ENCODE measurements at regions not wholly inside any gene's neighbourhood (a gene's known extent, or its start where the extent isn't known, plus 50 kb on each side); places are given as distances from the start of the nearest gene placed in this dataset.

DNA sequence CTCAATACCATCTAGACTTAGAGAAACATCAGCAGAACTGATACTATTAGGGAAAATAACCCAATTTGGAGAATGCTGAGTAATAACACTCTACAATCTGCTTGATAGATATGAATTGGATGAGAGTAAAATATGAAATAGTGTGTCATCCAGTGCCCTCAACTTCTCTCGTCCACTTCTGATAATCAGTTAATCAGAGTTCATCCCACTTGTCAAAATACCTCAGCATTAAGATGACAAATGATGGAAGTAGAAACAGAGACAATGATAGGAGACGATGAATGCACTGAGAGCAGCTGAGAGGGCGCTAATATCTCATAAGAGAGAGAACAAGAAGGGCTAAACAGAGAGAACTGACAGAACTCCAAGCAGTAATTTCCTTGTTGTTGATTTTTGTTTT, 699.6 kb downstream of the EPHA7 start:
- TF ChIP-seq, protein P1, sequence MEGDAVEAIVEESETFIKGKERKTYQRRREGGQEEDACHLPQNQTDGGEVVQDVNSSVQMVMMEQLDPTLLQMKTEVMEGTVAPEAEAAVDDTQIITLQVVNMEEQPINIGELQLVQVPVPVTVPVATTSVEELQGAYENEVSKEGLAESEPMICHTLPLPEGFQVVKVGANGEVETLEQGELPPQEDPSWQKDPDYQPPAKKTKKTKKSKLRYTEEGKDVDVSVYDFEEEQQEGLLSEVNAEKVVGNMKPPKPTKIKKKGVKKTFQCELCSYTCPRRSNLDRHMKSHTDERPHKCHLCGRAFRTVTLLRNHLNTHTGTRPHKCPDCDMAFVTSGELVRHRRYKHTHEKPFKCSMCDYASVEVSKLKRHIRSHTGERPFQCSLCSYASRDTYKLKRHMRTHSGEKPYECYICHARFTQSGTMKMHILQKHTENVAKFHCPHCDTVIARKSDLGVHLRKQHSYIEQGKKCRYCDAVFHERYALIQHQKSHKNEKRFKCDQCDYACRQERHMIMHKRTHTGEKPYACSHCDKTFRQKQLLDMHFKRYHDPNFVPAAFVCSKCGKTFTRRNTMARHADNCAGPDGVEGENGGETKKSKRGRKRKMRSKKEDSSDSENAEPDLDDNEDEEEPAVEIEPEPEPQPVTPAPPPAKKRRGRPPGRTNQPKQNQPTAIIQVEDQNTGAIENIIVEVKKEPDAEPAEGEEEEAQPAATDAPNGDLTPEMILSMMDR (IDR thresholded peaks at IDR 0.05; ENCODE audit: borderline replicate concordance, insufficient read depth, low read depth, low read length): no peak
- H3K4me3 ChIP-seq (ENCODE audit: low read depth, low read length): no peak overlapping the region

DNA sequence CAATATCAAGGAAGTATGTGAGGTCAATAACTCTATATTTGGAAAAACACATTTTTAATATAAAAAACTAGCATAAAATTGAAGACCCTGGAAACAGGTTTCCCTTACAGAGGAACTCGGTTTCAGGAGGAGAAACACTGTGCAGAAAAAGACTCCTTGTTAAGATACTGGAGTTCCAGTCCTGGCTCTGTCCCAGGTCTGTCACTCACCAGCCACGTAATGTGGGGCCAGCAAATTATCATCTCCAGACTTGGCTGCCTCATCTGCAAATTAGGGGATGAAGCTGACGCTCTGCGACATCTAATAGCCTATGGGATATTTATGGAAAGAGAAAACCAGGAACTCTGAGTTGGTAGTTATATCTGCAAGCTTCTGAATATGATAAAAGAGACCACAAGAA, 702.7 kb downstream of the EPHA7 start:
- TF ChIP-seq, protein P1 (IDR thresholded peaks at IDR 0.05; ENCODE audit: borderline replicate concordance, insufficient read depth, low read depth, low read length): no peak

GRCh38 chr6:92715991-92716390, 703.4 kb downstream of the EPHA7 start:
- no peak overlapping the region for H3K4me3 ChIP-seq (ENCODE audit: low read depth, low read length)
- TF ChIP-seq, protein P1 (IDR thresholded peaks at IDR 0.05; ENCODE audit: borderline replicate concordance, insufficient read depth, low read depth, low read length): no peak

More for the DNA sequence above, 702.7 kb downstream of the EPHA7 start:
- H3K4me3 ChIP-seq (ENCODE audit: low read depth, low read length): no peak overlapping the region

DNA sequence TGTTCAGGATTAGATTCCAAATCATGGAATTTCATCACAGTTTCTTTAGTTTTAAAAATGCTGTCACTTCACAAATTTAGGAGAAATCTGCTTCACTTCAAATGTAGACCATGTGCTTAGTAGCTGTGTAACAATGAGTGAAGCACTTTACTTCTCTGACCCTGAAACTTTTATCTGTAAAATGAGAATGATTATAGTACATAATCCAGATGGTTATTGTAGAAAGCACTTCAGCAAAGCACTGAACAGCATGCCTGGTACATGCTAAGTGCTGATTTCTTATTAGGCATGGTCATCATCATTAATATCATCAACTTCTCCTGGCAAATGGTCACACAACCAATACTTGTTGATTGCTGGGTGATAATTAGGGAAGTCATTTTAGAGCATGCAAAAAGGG, 705.0 kb downstream of the EPHA7 start:
- TF ChIP-seq, protein P1 (IDR thresholded peaks at IDR 0.05; ENCODE audit: borderline replicate concordance, insufficient read depth, low read depth, low read length): no peak

DNA sequence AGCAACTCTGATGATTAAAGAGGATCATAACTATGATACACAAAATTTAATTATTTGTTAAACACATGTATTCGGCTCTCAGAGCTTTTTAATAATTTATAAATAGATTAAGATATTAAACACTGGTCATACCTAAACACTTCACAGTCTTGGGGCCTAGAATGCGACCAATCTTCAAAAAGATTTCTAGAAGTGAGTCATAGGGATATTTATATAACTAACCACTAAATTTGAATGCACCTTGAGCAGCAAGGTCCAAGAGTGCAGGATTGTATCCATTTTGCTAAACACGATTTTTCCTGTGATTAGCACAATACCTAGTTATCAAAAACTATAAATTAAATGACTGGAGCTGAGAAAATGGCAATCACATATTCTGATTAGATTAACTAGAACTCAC, 709.3 kb downstream of the EPHA7 start:
- H3K4me3 ChIP-seq (ENCODE audit: low read depth, low read length): no peak overlapping the region
- TF ChIP-seq, protein P1 (IDR thresholded peaks at IDR 0.05; ENCODE audit: borderline replicate concordance, insufficient read depth, low read depth, low read length): no peak

More for the DNA sequence above, 705.0 kb downstream of the EPHA7 start:
- no peak overlapping the region for H3K4me3 ChIP-seq (ENCODE audit: low read depth, low read length)

- no peak overlapping the region for H3K4me3 ChIP-seq (ENCODE audit: low read depth, low read length)
- TF ChIP-seq, protein P1 (IDR thresholded peaks at IDR 0.05; ENCODE audit: borderline replicate concordance, insufficient read depth, low read depth, low read length): no peak
These were observed 710.4 kb downstream of the EPHA7 start for GRCh38 chr6:92708945-92709344.

DNA sequence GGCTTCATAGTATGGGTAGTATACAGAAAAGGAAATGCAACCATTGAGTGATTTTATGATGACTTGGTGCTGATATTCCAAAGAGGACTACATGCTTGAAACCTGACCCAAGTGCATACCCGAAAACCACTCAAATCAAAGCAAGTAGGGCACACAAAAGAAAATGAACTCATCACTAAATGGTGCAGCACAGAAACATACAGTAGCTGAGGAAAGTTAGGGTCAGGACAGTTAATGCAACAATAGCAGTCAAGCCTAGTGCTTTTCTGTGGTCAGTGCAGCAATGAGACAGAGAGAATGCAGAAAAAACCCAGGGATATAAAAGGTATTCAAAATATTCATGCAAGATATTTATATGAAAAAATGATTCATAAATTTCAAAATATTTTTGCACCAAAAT, 711.1 kb downstream of the EPHA7 start:
- TF ChIP-seq, protein P1 (IDR thresholded peaks at IDR 0.05; ENCODE audit: borderline replicate concordance, insufficient read depth, low read depth, low read length): no peak
- H3K4me3 ChIP-seq (ENCODE audit: low read depth, low read length): no peak overlapping the region

Measured in GM12875 (cell line).